ENCODE measurements at regions not wholly inside any gene's neighbourhood (a gene's known extent, or its start where the extent isn't known, plus 50 kb on each side); places are given as distances from the start of the nearest gene placed in this dataset.

GRCh38 chr4:117429506-117429905, 344.1 kb upstream of the TRAM1L1 start:
- TF ChIP-seq JUND (IDR thresholded peaks at IDR 0.05) (no peak), TEAD4 (IDR thresholded peaks at IDR 0.05; ENCODE audit: borderline replicate concordance, insufficient read depth) (no peak)
- Histone ChIP-seq H2AFZ (ENCODE audit: low read depth) (no peak overlapping the region), H3K27ac (ENCODE audit: low read depth in 2 of 2, low read length in 1 of 2) (no peak overlapping the region), H3F3A (replicated peaks; ENCODE audit: insufficient read depth) (no peaks in the 10 kb centered on the region), H3K36me3 (replicated peaks in 1 of 2; ENCODE audit: control insufficient read depth in 1 of 2, insufficient read depth in 2 of 2, low read length in 1 of 2) (no peaks in the 10 kb centered on the region), H3K4me3 (ENCODE audit: low read depth in 2 of 2, low read length in 1 of 2) (no peak overlapping the region), H3K27me3 (ENCODE audit: insufficient read depth) (no peaks in the 10 kb centered on the region), H3K9me2 (no peaks in the 10 kb centered on the region), H3K9ac (no peak overlapping the region), H3K4me1 (ENCODE audit: control insufficient read depth in 1 of 2, insufficient read depth in 2 of 2, low read depth in 1 of 2, low read length in 1 of 2) (peaks cover 0 to 1% of the 10 kb centered on the region in 2 experiments; a peak in 2 of 4 replicates), H3K4me2 (no peak overlapping the region), H4K20me1 (ENCODE audit: insufficient read depth) (no peaks in the 10 kb centered on the region), H3K9me3 (no peaks in the 10 kb centered on the region; the same call in 1 of the 2 replicates), H3K79me2 (ENCODE audit: insufficient read depth) (no peaks in the 10 kb centered on the region)
- DNase-seq, result no peak
- WGBS (ENCODE audit: low lambda C conversion rate), result 44% methylated on average over 2 of the region's 5 CpGs
- POLR2A ChIA-PET, result no interaction called here
- CTCF ChIA-PET, result no interaction called here

GRCh38 chr4:117434424-117434823, 349.0 kb upstream of the TRAM1L1 start:
- no peak for DNase-seq
- no peak overlapping the region for H3K4me2 ChIP-seq
- no peak for TF ChIP-seq SMC3 (IDR thresholded peaks at IDR 0.05; ENCODE audit: low read depth, low read length)
- TF ChIP-seq PBX3 (IDR thresholded peaks at IDR 0.05), result no peak
- TF ChIP-seq FOSL2 (IDR thresholded peaks at IDR 0.05; ENCODE audit: borderline replicate concordance, low read depth), result no peak
- TF ChIP-seq GATA2 (CRISPR knock-in tag; IDR thresholded peaks at IDR 0.05), result no peak
- TF ChIP-seq POLR2AphosphoS5 (IDR thresholded peaks at IDR 0.05; ENCODE audit: low read depth, low read length), result no peak
- no peak for TF ChIP-seq RAD21 (IDR thresholded peaks at IDR 0.05; ENCODE audit: low read length)
- TF ChIP-seq CTCF (IDR thresholded peaks at IDR 0.05), result no peak
- TF ChIP-seq SIN3A (IDR thresholded peaks at IDR 0.05; ENCODE audit: borderline replicate concordance, low read depth, low read length), result no peak
- TF ChIP-seq EZH2phosphoT487 (IDR thresholded peaks at IDR 0.05; ENCODE audit: borderline replicate concordance, low read depth), result no peak
- TF ChIP-seq GABPA (IDR thresholded peaks at IDR 0.05; ENCODE audit: low read depth), result no peak
- no peak for TF ChIP-seq FOXM1 (IDR thresholded peaks at IDR 0.05; ENCODE audit: low read depth)
- no peak for TF ChIP-seq NFIC (IDR thresholded peaks at IDR 0.05; ENCODE audit: borderline replicate concordance)
- no peak for TF ChIP-seq RXRA (IDR thresholded peaks at IDR 0.05; ENCODE audit: borderline replicate concordance, low read depth)
- TF ChIP-seq MEF2A (IDR thresholded peaks at IDR 0.05; ENCODE audit: borderline replicate concordance, low read depth), result no peak
- no peak for TF ChIP-seq TAF1 (IDR thresholded peaks at IDR 0.05; ENCODE audit: borderline replicate concordance, low read depth, low read length)
- TF ChIP-seq RFX5 (IDR thresholded peaks at IDR 0.05; ENCODE audit: low read length), result no peak
- no peak for TF ChIP-seq USF1 (IDR thresholded peaks at IDR 0.05; ENCODE audit: borderline replicate concordance, low read depth)
- TF ChIP-seq CHD2 (IDR thresholded peaks at IDR 0.05; ENCODE audit: low read length, partially characterized antibody), result no peak
- H3K27ac ChIP-seq (ENCODE audit: low read depth in 2 of 2, low read length in 1 of 2), result peak overlapping the region in 1 of 2 experiments; percentile 5; a peak in 1 of 4 replicates
- WGBS (ENCODE audit: low lambda C conversion rate), result 4% methylated on average over 1 of the region's 1 CpG
- H3K9me3 ChIP-seq, result no peaks in the 10 kb centered on the region; the same call in 1 of the 2 replicates
- H3K9me2 ChIP-seq, result no peaks in the 10 kb centered on the region
- no peak overlapping the region for H3K9ac ChIP-seq
- no peak overlapping the region for H2AFZ ChIP-seq (ENCODE audit: low read depth)
- POLR2A ChIA-PET, result no interaction called here
- H3F3A ChIP-seq (replicated peaks; ENCODE audit: insufficient read depth), result no peaks in the 10 kb centered on the region
- no peak overlapping the region for H3K4me3 ChIP-seq (ENCODE audit: low read depth in 2 of 2, low read length in 1 of 2)
- no peaks in the 10 kb centered on the region for H3K36me3 ChIP-seq (replicated peaks in 1 of 2; ENCODE audit: control insufficient read depth in 1 of 2, insufficient read depth in 2 of 2, low read length in 1 of 2)
- no peaks in the 10 kb centered on the region for H3K27me3 ChIP-seq (ENCODE audit: insufficient read depth)
- no peaks in the 10 kb centered on the region for H3K79me2 ChIP-seq (ENCODE audit: insufficient read depth)
- H4K20me1 ChIP-seq (ENCODE audit: insufficient read depth), result no peaks in the 10 kb centered on the region
- CTCF ChIA-PET, result no interaction called here
- peaks cover 0 to 3% of the 10 kb centered on the region in 2 experiments; a peak in 2 of 4 replicates for H3K4me1 ChIP-seq (ENCODE audit: control insufficient read depth in 1 of 2, insufficient read depth in 2 of 2, low read depth in 1 of 2, low read length in 1 of 2)

Measured in SK-N-SH (cell line).